ENCODE measurements at regions not wholly inside any gene's neighbourhood (a gene's known extent, or its start where the extent isn't known, plus 50 kb on each side); places are given as distances from the start of the nearest gene placed in this dataset.

DNA sequence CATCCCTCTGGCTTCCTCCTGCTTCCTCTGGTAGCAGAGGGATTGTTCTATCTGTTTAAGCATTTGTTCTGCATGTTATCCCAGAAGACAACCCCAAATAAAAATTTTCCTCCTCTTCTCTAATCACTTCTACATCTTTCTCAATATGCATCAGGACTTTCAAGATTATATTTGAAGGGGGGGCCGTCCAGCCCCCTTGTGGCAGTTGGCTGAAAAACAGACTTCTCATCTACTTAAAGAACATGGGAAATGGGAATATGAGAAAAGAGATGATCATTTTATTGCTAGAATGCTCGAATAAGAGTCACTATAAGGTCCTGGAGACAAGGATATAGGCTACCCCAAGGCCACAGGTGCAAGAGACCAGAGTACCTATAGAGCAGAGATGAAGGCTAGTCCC is 466.0 kb downstream of the REEP3 start:
- no peaks in the 10 kb centered on the region for H3K36me3 Mint-ChIP-seq
- H3K27me3 Mint-ChIP-seq (ENCODE audit: low read depth) = no peaks in the 10 kb centered on the region
- peaks cover 29% of the 10 kb centered on the region for H3K9me3 Mint-ChIP-seq
- TF ChIP-seq, protein P1, sequence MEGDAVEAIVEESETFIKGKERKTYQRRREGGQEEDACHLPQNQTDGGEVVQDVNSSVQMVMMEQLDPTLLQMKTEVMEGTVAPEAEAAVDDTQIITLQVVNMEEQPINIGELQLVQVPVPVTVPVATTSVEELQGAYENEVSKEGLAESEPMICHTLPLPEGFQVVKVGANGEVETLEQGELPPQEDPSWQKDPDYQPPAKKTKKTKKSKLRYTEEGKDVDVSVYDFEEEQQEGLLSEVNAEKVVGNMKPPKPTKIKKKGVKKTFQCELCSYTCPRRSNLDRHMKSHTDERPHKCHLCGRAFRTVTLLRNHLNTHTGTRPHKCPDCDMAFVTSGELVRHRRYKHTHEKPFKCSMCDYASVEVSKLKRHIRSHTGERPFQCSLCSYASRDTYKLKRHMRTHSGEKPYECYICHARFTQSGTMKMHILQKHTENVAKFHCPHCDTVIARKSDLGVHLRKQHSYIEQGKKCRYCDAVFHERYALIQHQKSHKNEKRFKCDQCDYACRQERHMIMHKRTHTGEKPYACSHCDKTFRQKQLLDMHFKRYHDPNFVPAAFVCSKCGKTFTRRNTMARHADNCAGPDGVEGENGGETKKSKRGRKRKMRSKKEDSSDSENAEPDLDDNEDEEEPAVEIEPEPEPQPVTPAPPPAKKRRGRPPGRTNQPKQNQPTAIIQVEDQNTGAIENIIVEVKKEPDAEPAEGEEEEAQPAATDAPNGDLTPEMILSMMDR (IDR thresholded peaks at IDR 0.05; ENCODE audit: unreplicated experiment) = no peak
- H3K4me1 Mint-ChIP-seq = no peaks in the 10 kb centered on the region
- no peak overlapping the region for H3K27ac Mint-ChIP-seq
- no peak overlapping the region for H3K4me3 Mint-ChIP-seq
- no peak for DNase-seq (ENCODE audit: low spot score in 2 of 2, unreplicated experiment in 2 of 2)

DNA sequence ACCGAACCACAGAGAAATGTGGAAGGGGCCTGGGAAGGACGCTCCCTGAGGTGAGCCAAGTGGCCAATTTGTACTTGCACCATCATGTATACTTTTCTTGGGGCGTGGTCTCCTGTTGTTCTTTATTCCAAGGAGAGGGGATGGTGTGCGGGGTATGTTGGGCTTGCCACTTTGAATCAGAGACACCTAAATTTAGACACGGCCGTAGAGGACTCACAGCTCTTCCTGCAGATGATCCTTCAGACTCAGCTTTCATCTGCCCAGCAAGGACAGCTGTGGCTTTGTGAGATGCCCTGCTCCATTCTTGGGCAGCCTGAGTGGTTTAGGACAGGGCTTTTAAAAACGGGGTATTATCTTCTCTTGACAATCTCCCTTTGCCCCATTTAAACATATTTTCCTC is 473.2 kb downstream of the REEP3 start:
- no peaks in the 10 kb centered on the region for H3K4me1 Mint-ChIP-seq
- no peaks in the 10 kb centered on the region for H3K36me3 Mint-ChIP-seq
- peaks cover 5% of the 10 kb centered on the region for H3K27me3 Mint-ChIP-seq (ENCODE audit: low read depth)
- no peak for DNase-seq (ENCODE audit: low spot score in 2 of 2, unreplicated experiment in 2 of 2)
- no peak overlapping the region for H3K27ac Mint-ChIP-seq
- peaks cover 9% of the 10 kb centered on the region for H3K9me3 Mint-ChIP-seq
- no peak overlapping the region for H3K4me3 Mint-ChIP-seq
- TF ChIP-seq, protein P1 (IDR thresholded peaks at IDR 0.05; ENCODE audit: unreplicated experiment) = no peak

DNA sequence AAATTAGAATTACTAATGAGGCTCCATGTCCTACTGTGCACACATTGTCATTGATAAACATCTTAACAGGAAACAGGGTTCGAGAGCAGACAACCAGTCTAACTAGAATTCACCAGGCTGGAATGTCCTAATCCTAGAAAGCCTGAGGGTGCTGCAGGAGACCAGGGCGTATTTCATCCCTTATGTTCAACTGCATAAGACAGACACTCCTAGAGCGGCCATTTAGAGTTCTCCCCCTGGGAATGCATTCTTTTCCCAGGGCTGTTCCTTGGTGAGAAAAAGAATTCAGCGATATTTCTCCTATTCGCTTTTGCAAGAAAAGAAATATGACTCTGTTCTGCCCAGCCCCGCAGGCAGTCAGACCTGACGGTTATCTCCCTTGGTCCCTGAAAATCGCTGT is 486.0 kb downstream of the REEP3 start:
- H3K27ac Mint-ChIP-seq = no peak overlapping the region
- H3K9me3 Mint-ChIP-seq = peaks cover 29% of the 10 kb centered on the region
- H3K27me3 Mint-ChIP-seq (ENCODE audit: low read depth) = no peaks in the 10 kb centered on the region
- H3K36me3 Mint-ChIP-seq = peaks cover 2% of the 10 kb centered on the region
- TF ChIP-seq, protein P1 (IDR thresholded peaks at IDR 0.05; ENCODE audit: unreplicated experiment) = no peak
- H3K4me3 Mint-ChIP-seq = no peak overlapping the region
- DNase-seq (ENCODE audit: low spot score in 2 of 2, unreplicated experiment in 2 of 2) = no peak
- peaks cover 4% of the 10 kb centered on the region for H3K4me1 Mint-ChIP-seq

DNA sequence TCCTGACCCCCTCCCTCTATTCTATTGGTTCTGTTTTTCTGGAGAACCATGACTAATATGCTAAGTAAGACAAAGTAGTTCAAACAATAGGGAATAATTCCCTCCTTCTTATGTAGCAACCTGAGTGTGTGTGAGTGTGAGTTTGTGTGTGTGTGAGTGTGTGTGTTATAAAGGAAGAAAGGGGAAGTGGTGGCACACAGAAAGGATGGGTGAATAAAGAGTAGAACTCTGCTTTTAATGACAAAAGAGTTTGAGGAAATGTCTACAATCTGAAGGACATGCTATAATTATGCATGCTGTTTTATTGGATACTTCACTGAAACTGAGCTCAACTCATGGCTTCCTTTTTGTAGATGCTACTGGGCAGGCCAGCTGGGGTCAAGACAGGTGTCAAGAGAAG is 489.5 kb downstream of the REEP3 start:
- H3K9me3 Mint-ChIP-seq = peaks cover 20% of the 10 kb centered on the region

DNA sequence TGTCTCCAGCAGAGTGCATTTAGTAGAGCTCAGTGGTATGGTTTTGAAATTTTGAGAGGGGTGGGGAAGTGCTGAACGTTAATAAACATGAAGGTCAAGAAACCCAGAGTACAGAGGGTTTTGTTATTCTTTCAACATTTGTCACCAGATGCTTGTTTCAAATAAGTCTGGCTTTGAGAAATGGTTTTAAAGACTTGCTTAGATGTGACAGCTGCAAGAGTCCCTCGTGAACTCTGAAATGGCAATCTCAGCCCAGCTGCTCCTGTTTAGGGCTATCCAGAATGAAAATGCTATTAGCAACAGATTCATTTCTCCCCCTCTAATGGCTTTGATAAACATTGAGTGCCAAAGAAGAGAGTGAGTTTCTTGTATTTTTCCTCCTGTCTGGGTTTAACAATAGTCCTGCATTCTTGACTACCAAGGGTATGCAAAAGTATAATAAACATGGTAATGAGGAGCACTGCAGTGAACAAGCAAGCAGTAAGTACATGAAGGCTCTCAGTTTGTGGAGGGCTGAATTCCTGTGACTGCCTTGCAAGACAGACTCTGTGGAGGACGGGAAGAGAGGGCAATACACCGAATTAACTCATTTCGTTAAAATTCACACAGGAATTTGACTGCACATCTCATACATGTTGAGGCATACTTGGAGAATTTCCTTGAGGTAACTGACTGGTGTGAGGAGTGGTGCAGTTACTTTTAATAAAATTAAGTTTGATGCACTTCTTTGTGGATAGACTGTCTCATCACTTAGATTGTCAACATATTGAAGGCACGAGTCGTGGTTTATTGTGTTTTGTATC is 490.9 kb downstream of the REEP3 start:
- TF ChIP-seq, protein P1 (IDR thresholded peaks at IDR 0.05; ENCODE audit: unreplicated experiment) = no peak

More for the DNA sequence above, 489.5 kb downstream of the REEP3 start:
- no peak overlapping the region for H3K27ac Mint-ChIP-seq
- H3K27me3 Mint-ChIP-seq (ENCODE audit: low read depth) = no peaks in the 10 kb centered on the region
- H3K4me1 Mint-ChIP-seq = peaks cover 6% of the 10 kb centered on the region
- TF ChIP-seq, protein P1 (IDR thresholded peaks at IDR 0.05; ENCODE audit: unreplicated experiment) = no peak
- no peak overlapping the region for H3K4me3 Mint-ChIP-seq
- peaks cover 2% of the 10 kb centered on the region for H3K36me3 Mint-ChIP-seq
- no peak for DNase-seq (ENCODE audit: low spot score in 2 of 2, unreplicated experiment in 2 of 2)

More for the DNA sequence above, 490.9 kb downstream of the REEP3 start:
- Mint-ChIP-seq H3K36me3 (no peaks in the 10 kb centered on the region), H3K9me3 (peaks cover 8% of the 10 kb centered on the region), H3K27me3 (ENCODE audit: low read depth) (no peaks in the 10 kb centered on the region), H3K4me1 (peaks cover 6% of the 10 kb centered on the region), H3K4me3 (no peak overlapping the region), H3K27ac (no peak overlapping the region)
- no peak for DNase-seq (ENCODE audit: low spot score in 2 of 2, unreplicated experiment in 2 of 2)

Measured in mesothelial cell of epicardium (in vitro differentiated cells).